ENCODE measurements at regions not wholly inside any gene's neighbourhood (a gene's known extent, or its start where the extent isn't known, plus 50 kb on each side); places are given as distances from the start of the nearest gene placed in this dataset.

GRCh38 chr2:122542646-122543045 is 787.2 kb downstream of the TSN start:
- TF ChIP-seq CTCF (IDR thresholded peaks at IDR 0.05) (no peak), EZH2 (IDR thresholded peaks at IDR 0.05; ENCODE audit: borderline replicate concordance, insufficient read depth, low read depth, low read length, poor library complexity, severe bottlenecking) (no peak)
